GM23338 (cell line): ENCODE measurements at regions not wholly inside any gene's neighbourhood (a gene's known extent, or its start where the extent isn't known, plus 50 kb on each side); places are given as distances from the start of the nearest gene placed in this dataset.

ENCODE experiments used
- ATAC-seq: fragments of 200-7000 bp; cut with Tn5 transposase; 3 replicates; pipeline ENCODE4 v1.9.1; 2020
- DNase-seq: peaks from one replicate; pipeline ENCODE4 v3.0.0-alpha.2; 2015; ENCODE audit warnings: low spot score
- H2AFZ ChIP-seq: fragments of 200-600 bp; sonication (generic); 2 replicates; pipeline ENCODE4 v1.8.0; 2016; ENCODE audit warnings: antibody characterized with exemption, mild to moderate bottlenecking, moderate library complexity
- H3F3A ChIP-seq: fragments of 200-600 bp; sonication (generic); replicated peaks from 2 replicates; pipeline ENCODE4 v1.8.0; 2017; ENCODE audit warnings: antibody characterized with exemption, mixed run types, low read depth
- H3K27ac ChIP-seq: fragments of 200-600 bp; sonication (generic); 2 replicates; pipeline ENCODE4 v1.6.1; 2016; ENCODE audit warnings: low read depth
- H3K27me3 ChIP-seq: fragments of 200-600 bp; sonication (generic); 2 replicates; pipeline ENCODE4 v1.8.0; 2016; ENCODE audit warnings: mild to moderate bottlenecking, mixed run types, moderate library complexity; ENCODE audit not compliant: insufficient read depth
- H3K36me3 ChIP-seq: fragments of 200-600 bp; sonication (generic); 2 replicates; pipeline ENCODE4 v1.8.0; 2016; ENCODE audit warnings: mild to moderate bottlenecking; ENCODE audit not compliant: insufficient read depth
- H3K4me1 ChIP-seq: fragments of 200-600 bp; sonication (generic); 2 replicates; pipeline ENCODE4 v1.8.0; 2016; ENCODE audit warnings: mild to moderate bottlenecking, moderate library complexity; ENCODE audit not compliant: insufficient read depth
- H3K4me2 ChIP-seq: fragments of 200-600 bp; sonication (generic); 2 replicates; pipeline ENCODE4 v1.7.1; 2017; ENCODE audit warnings: mixed run types
- H3K4me3 ChIP-seq: fragments of 200-600 bp; sonication (generic); 2 replicates; pipeline ENCODE4 v1.6.1; 2016; ENCODE audit warnings: mixed run types
- H3K79me2 ChIP-seq: fragments of 200-600 bp; sonication (generic); replicated peaks from 2 replicates; pipeline ENCODE4 v1.8.0; 2017; ENCODE audit warnings: mild to moderate bottlenecking; ENCODE audit not compliant: insufficient read depth
- H3K9me2 ChIP-seq: fragments of 200-600 bp; sonication (generic); 2 replicates; pipeline ENCODE4 v1.8.0; 2017; ENCODE audit not compliant: insufficient read depth
- H4K20me1 ChIP-seq: fragments of 200-600 bp; sonication (generic); replicated peaks from 2 replicates; pipeline ENCODE4 v1.8.0; 2017; ENCODE audit warnings: mild to moderate bottlenecking; ENCODE audit not compliant: insufficient read depth
- H3K27ac Mint-ChIP-seq: 2 replicates; pipeline ENCODE4 v1.8.0; 2020; ENCODE audit warnings: inconsistent platforms, mild to moderate bottlenecking, moderate library complexity, mixed read lengths
- H3K27me3 Mint-ChIP-seq: 3 replicates; pipeline ENCODE4 v1.8.0; 2022; ENCODE audit warnings: low read depth, mild to moderate bottlenecking, moderate library complexity, mixed read lengths, inconsistent platforms; ENCODE audit not compliant: insufficient read depth, poor library complexity
- H3K36me3 Mint-ChIP-seq: 3 replicates; pipeline ENCODE4 v1.8.0; 2021; ENCODE audit warnings: low read depth, mild to moderate bottlenecking, inconsistent platforms, moderate library complexity, mixed read lengths
- H3K4me1 Mint-ChIP-seq: 3 replicates; pipeline ENCODE4 v1.8.0; 2020; ENCODE audit warnings: mild to moderate bottlenecking, inconsistent platforms, mixed read lengths
- H3K4me3 Mint-ChIP-seq: 3 replicates; pipeline ENCODE4 v1.8.0; 2021; ENCODE audit warnings: moderate library complexity, mild to moderate bottlenecking, inconsistent platforms, mixed read lengths
- H3K9me3 Mint-ChIP-seq: 3 replicates; pipeline ENCODE4 v1.8.0; 2020; ENCODE audit warnings: moderate library complexity, mild to moderate bottlenecking, inconsistent platforms, mixed read lengths
- CREB1 ChIP-seq: fragments of 250-450 bp; sonication (Bioruptor Pico); IDR thresholded peaks from 2 replicates; pipeline ENCODE4 v1.5.0; 2020; ENCODE audit warnings: low read depth, mild to moderate bottlenecking, moderate library complexity
- ETS1 ChIP-seq: IDR thresholded peaks from 2 replicates; pipeline ENCODE4 v1.6.1; 2016; ENCODE audit warnings: antibody characterized with exemption
- EZH2 ChIP-seq: fragments of 200-600 bp; sonication (generic); IDR thresholded peaks from one replicate; pipeline ENCODE4 v1.8.0; 2017; ENCODE audit warnings: antibody characterized with exemption, mild to moderate bottlenecking, low read depth; ENCODE audit not compliant: unreplicated experiment
- JUNB ChIP-seq: IDR thresholded peaks from one replicate; pipeline ENCODE4 v1.6.1; 2016; ENCODE audit warnings: antibody characterized with exemption; ENCODE audit not compliant: unreplicated experiment
- NANOG ChIP-seq: IDR thresholded peaks from 2 replicates; pipeline ENCODE4 v1.6.1; 2016; ENCODE audit warnings: antibody characterized with exemption, borderline replicate concordance
- REST ChIP-seq: IDR thresholded peaks from one replicate; pipeline ENCODE4 v1.6.1; 2018; ENCODE audit warnings: antibody characterized with exemption; ENCODE audit not compliant: unreplicated experiment
- STAT1 ChIP-seq: IDR thresholded peaks from one replicate; pipeline ENCODE4 v1.6.1; 2016; ENCODE audit warnings: antibody characterized with exemption; ENCODE audit not compliant: unreplicated experiment
- ZNF114 ChIP-seq: fragments of 250-450 bp; sonication (Bioruptor Pico); IDR thresholded peaks from 2 replicates; pipeline ENCODE4 v1.5.0; 2020; ENCODE audit warnings: mild to moderate bottlenecking, moderate library complexity
- ZNF331 ChIP-seq: fragments of 250-450 bp; sonication (Bioruptor Pico); IDR thresholded peaks from 2 replicates; pipeline ENCODE4 v1.5.0; 2020; ENCODE audit warnings: low read depth, mild to moderate bottlenecking, moderate library complexity

- Mint-ChIP-seq H3K27ac (no peak overlapping the region), H3K4me3 (no peak overlapping the region), H3K36me3 (no peaks in the 10 kb centered on the region), H3K9me3 (no peaks in the 10 kb centered on the region), H3K27me3 (no peaks in the 10 kb centered on the region), H3K4me1 (no peaks in the 10 kb centered on the region)
- no peaks in the 10 kb centered on the region for H3K4me1 ChIP-seq
- no peaks in the 10 kb centered on the region for H3K79me2 ChIP-seq
- TF ChIP-seq EZH2 (no peak), ETS1 (no peak), JUNB (no peak)
- ATAC-seq = no peak
- DNase-seq = no peak
- H3F3A ChIP-seq = no peaks in the 10 kb centered on the region
- no peaks in the 10 kb centered on the region for H3K9me2 ChIP-seq
- H3K27me3 ChIP-seq = no peaks in the 10 kb centered on the region
- no peak overlapping the region for H3K4me3 ChIP-seq
- H4K20me1 ChIP-seq = no peaks in the 10 kb centered on the region
- no peaks in the 10 kb centered on the region for H3K36me3 ChIP-seq
- no peak overlapping the region for H3K4me2 ChIP-seq
- H3K27ac ChIP-seq = no peak overlapping the region
- no peak overlapping the region for H2AFZ ChIP-seq
These were observed 727.6 kb upstream of the SEMA3D start for GRCh38 chr7:85914437-85914836.

- H3K27ac ChIP-seq = no peak overlapping the region
- no peak overlapping the region for H3K4me2 ChIP-seq
- Mint-ChIP-seq H3K27me3 (no peaks in the 10 kb centered on the region), H3K4me1 (no peaks in the 10 kb centered on the region), H3K9me3 (no peaks in the 10 kb centered on the region; the same call in 2 of the 3 replicates), H3K4me3 (no peak overlapping the region), H3K27ac (no peak overlapping the region), H3K36me3 (no peaks in the 10 kb centered on the region)
- H3K4me3 ChIP-seq = no peak overlapping the region
- TF ChIP-seq ETS1 (no peak), ZNF331 (CRISPR knock-in tag) (no peak), STAT1 (no peak), CREB1 (CRISPR knock-in tag) (no peak), NANOG (no peak), ZNF114 (CRISPR knock-in tag) (no peak), REST (no peak)
- H3K36me3 ChIP-seq = no peaks in the 10 kb centered on the region
- H3F3A ChIP-seq = no peaks in the 10 kb centered on the region
- H3K9me2 ChIP-seq = no peaks in the 10 kb centered on the region
- no peaks in the 10 kb centered on the region for H4K20me1 ChIP-seq
- no peaks in the 10 kb centered on the region for H3K27me3 ChIP-seq
- no peak for ATAC-seq
- no peaks in the 10 kb centered on the region for H3K4me1 ChIP-seq
- H2AFZ ChIP-seq = no peak overlapping the region
- DNase-seq = no peak
- H3K79me2 ChIP-seq = no peaks in the 10 kb centered on the region
These were observed 721.2 kb upstream of the SEMA3D start for GRCh38 chr7:85908051-85908450.
